ENCODE measurements at regions not wholly inside any gene's neighbourhood (a gene's known extent, or its start where the extent isn't known, plus 50 kb on each side); places are given as distances from the start of the nearest gene placed in this dataset.

DNA sequence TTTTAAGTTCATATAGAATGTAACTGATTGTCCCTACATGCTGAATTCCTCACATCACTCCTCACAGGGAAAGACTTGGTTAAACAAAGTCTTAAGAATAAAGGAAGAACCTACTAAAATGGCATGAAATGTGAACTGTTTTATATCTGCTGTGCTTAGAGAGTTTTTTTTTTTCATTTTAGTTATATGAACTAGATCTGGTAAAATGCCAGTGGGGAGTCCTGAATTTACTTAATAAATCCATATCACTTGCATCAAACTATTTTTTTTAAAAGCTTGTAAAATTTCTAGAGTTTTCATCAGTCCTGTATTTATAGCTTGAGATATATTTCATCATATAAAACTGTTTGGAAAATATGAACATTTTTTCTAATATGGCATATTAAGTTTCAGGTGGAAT, 1528.6 kb downstream of the EFNA5 start:
- TF ChIP-seq, protein P1, sequence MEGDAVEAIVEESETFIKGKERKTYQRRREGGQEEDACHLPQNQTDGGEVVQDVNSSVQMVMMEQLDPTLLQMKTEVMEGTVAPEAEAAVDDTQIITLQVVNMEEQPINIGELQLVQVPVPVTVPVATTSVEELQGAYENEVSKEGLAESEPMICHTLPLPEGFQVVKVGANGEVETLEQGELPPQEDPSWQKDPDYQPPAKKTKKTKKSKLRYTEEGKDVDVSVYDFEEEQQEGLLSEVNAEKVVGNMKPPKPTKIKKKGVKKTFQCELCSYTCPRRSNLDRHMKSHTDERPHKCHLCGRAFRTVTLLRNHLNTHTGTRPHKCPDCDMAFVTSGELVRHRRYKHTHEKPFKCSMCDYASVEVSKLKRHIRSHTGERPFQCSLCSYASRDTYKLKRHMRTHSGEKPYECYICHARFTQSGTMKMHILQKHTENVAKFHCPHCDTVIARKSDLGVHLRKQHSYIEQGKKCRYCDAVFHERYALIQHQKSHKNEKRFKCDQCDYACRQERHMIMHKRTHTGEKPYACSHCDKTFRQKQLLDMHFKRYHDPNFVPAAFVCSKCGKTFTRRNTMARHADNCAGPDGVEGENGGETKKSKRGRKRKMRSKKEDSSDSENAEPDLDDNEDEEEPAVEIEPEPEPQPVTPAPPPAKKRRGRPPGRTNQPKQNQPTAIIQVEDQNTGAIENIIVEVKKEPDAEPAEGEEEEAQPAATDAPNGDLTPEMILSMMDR (IDR thresholded peaks at IDR 0.05; ENCODE audit: low read depth, low read length): no peak
- TF ChIP-seq EZH2phosphoT487 (IDR thresholded peaks at IDR 0.05; ENCODE audit: low read depth): no peak
